ENCODE measurements at regions not wholly inside any gene's neighbourhood (a gene's known extent, or its start where the extent isn't known, plus 50 kb on each side); places are given as distances from the start of the nearest gene placed in this dataset.

DNA sequence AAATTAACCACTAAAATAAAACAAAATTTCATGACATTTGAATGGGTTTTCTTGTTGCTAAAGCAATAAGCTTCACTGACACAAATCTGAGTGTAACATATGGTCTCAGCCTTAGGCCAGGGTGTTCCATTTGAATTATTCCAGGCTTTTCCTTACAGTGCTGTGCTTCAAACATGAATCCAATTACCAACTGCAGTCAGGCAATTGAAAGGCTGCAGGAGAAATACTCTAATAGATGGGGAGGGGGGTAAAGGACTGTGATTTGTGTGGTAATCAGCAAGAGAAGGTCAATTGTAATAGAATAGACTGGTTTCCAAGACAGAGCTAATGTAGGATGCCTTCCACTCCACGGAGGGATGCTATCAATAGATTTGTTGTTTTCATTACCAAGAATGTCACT, 466.7 kb downstream of the C3orf38 start:
- Histone ChIP-seq H3K4me3 (ENCODE audit: low read depth, low read length) (no peak overlapping the region), H3K27me3 (replicated peaks; ENCODE audit: control insufficient read depth, insufficient read depth, low read length) (no peaks in the 10 kb centered on the region), H3K4me1 (no peaks in the 10 kb centered on the region), H3K36me3 (ENCODE audit: control insufficient read depth, insufficient read depth, low read length) (no peaks in the 10 kb centered on the region), H3K9me3 (no peaks in the 10 kb centered on the region)
- CTCF ChIA-PET = no interaction called here
- TF ChIP-seq, protein P1, sequence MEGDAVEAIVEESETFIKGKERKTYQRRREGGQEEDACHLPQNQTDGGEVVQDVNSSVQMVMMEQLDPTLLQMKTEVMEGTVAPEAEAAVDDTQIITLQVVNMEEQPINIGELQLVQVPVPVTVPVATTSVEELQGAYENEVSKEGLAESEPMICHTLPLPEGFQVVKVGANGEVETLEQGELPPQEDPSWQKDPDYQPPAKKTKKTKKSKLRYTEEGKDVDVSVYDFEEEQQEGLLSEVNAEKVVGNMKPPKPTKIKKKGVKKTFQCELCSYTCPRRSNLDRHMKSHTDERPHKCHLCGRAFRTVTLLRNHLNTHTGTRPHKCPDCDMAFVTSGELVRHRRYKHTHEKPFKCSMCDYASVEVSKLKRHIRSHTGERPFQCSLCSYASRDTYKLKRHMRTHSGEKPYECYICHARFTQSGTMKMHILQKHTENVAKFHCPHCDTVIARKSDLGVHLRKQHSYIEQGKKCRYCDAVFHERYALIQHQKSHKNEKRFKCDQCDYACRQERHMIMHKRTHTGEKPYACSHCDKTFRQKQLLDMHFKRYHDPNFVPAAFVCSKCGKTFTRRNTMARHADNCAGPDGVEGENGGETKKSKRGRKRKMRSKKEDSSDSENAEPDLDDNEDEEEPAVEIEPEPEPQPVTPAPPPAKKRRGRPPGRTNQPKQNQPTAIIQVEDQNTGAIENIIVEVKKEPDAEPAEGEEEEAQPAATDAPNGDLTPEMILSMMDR (IDR thresholded peaks at IDR 0.05; ENCODE audit: insufficient read depth in 1 of 2, low read depth in 1 of 2, low read length in 1 of 2, severe bottlenecking in 1 of 2, unreplicated experiment in 1 of 2) = no peak
- DNase-seq = no peak
- Mint-ChIP-seq H3K4me3 (ENCODE audit: unreplicated experiment) (no peak overlapping the region), H3K36me3 (ENCODE audit: insufficient read depth, unreplicated experiment) (no peaks in the 10 kb centered on the region), H3K4me1 (ENCODE audit: low read depth, unreplicated experiment) (no peaks in the 10 kb centered on the region), H3K9me3 (ENCODE audit: unreplicated experiment) (no peaks in the 10 kb centered on the region), H3K27me3 (ENCODE audit: insufficient read depth, unreplicated experiment) (no peaks in the 10 kb centered on the region), H3K27ac (ENCODE audit: unreplicated experiment) (no peak overlapping the region)
- POLR2A ChIA-PET = no interaction called here
- intact Hi-C loops (cut with micrococcal nuclease; ENCODE audit: unreplicated experiment) = no loop called here
- BruUV-seq (replicated peaks) = no TSS peak

DNA sequence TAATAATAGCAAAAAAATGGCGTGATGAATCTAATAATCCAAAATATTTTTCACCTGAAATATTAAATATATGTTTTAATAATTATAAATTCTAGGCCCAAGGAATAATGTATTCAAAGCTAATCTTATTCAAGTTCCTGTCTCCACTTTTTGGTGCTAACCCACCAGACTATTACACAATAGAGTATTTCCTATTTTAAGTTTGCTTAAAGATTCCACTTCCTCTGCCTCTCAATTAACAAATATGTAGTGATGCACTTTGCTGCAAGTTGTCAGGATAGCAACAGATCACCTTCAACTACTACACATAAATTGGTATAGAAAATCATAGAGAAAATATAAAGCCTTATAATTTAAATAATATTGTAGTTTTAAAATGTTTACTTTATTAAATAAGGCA, 467.5 kb downstream of the C3orf38 start:
- CTCF ChIA-PET = no interaction called here
- no peaks in the 10 kb centered on the region for H3K36me3 Mint-ChIP-seq (ENCODE audit: insufficient read depth, unreplicated experiment)

DNA sequence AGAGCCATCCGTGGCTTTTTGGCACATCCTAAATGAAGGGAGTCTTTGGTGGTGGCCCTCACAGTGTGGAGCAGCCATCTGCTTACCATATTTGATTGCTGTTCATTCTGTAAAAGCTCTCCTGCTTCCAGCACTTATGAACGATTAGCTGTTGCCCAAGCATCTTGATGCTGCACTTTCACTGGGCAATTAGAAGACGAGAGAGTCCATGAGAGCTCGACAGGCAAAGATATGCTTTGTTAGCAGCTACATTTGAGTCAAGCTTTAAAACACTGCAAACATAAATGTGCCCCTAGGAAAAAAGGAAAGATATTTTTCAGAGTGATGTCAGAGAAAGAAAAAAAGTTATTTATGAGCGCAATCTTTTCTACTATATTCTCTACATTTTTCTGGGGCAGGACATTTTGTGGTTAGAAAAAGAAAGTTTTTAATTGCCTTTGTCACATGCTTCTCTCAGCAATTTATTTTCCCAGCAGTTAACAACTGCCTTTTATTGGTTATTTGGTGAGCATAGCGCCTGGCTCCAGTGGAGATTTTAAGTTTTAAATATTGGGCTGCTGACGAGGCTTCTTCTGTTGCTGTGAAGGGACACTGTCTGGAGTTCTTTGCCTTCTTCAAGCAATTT, 468.4 kb downstream of the C3orf38 start:
- CTCF ChIA-PET = no interaction called here
- intact Hi-C loops (cut with micrococcal nuclease; ENCODE audit: unreplicated experiment) = no loop called here
- POLR2A ChIA-PET = no interaction called here
- no peaks in the 10 kb centered on the region for H3K27me3 ChIP-seq (replicated peaks; ENCODE audit: control insufficient read depth, insufficient read depth, low read length)
- Mint-ChIP-seq H3K4me1 (ENCODE audit: low read depth, unreplicated experiment) (no peaks in the 10 kb centered on the region), H3K27ac (ENCODE audit: unreplicated experiment) (no peak overlapping the region), H3K9me3 (ENCODE audit: unreplicated experiment) (no peaks in the 10 kb centered on the region), H3K27me3 (ENCODE audit: insufficient read depth, unreplicated experiment) (no peaks in the 10 kb centered on the region), H3K4me3 (ENCODE audit: unreplicated experiment) (no peak overlapping the region), H3K36me3 (ENCODE audit: insufficient read depth, unreplicated experiment) (no peaks in the 10 kb centered on the region)
- no peak overlapping the region for H3K4me3 ChIP-seq (ENCODE audit: low read depth, low read length)
- BruUV-seq (replicated peaks) = no TSS peak
- DNase-seq = no peak
- no peaks in the 10 kb centered on the region for H3K4me1 ChIP-seq
- no peaks in the 10 kb centered on the region for H3K9me3 ChIP-seq
- H3K36me3 ChIP-seq (ENCODE audit: control insufficient read depth, insufficient read depth, low read length) = no peaks in the 10 kb centered on the region
- TF ChIP-seq, protein P1 (IDR thresholded peaks at IDR 0.05; ENCODE audit: insufficient read depth in 1 of 2, low read depth in 1 of 2, low read length in 1 of 2, severe bottlenecking in 1 of 2, unreplicated experiment in 1 of 2) = no peak

More for the DNA sequence above, 467.5 kb downstream of the C3orf38 start:
- no peak overlapping the region for H3K27ac Mint-ChIP-seq (ENCODE audit: unreplicated experiment)
- intact Hi-C loops (cut with micrococcal nuclease; ENCODE audit: unreplicated experiment) = no loop called here
- Histone ChIP-seq H3K4me1 (no peaks in the 10 kb centered on the region), H3K36me3 (ENCODE audit: control insufficient read depth, insufficient read depth, low read length) (no peaks in the 10 kb centered on the region), H3K27me3 (replicated peaks; ENCODE audit: control insufficient read depth, insufficient read depth, low read length) (no peaks in the 10 kb centered on the region), H3K4me3 (ENCODE audit: low read depth, low read length) (no peak overlapping the region), H3K9me3 (no peaks in the 10 kb centered on the region)
- no peak overlapping the region for H3K4me3 Mint-ChIP-seq (ENCODE audit: unreplicated experiment)
- no peaks in the 10 kb centered on the region for H3K4me1 Mint-ChIP-seq (ENCODE audit: low read depth, unreplicated experiment)
- no peaks in the 10 kb centered on the region for H3K9me3 Mint-ChIP-seq (ENCODE audit: unreplicated experiment)
- TF ChIP-seq, protein P1 (IDR thresholded peaks at IDR 0.05; ENCODE audit: insufficient read depth in 1 of 2, low read depth in 1 of 2, low read length in 1 of 2, severe bottlenecking in 1 of 2, unreplicated experiment in 1 of 2) = no peak
- POLR2A ChIA-PET = no interaction called here
- H3K27me3 Mint-ChIP-seq (ENCODE audit: insufficient read depth, unreplicated experiment) = no peaks in the 10 kb centered on the region
- DNase-seq = no peak
- BruUV-seq (replicated peaks) = no TSS peak

Measured in Caco-2 (cell line).